Activated CD8-positive, alpha-beta T cell treated with anti-CD3 and anti-CD28 coated beads for 36 hours (primary cell): ENCODE measurements at regions not wholly inside any gene's neighbourhood (a gene's known extent, or its start where the extent isn't known, plus 50 kb on each side); places are given as distances from the start of the nearest gene placed in this dataset.

Experiments used
- ATAC-seq: fragments of 200-7000 bp; cut with Tn5 transposase; one replicate; pipeline ENCODE4 v1.10.0; 2021; ENCODE audit warnings: mild to moderate bottlenecking, moderate library complexity
- CTCF ChIA-PET: fragments of 350-600 bp; sonication (Branson Sonifier 250); formaldehyde crosslinking; loops from one replicate; lab custom pipeline; 2021; ENCODE audit warnings: antibody characterized with exemption; lab: Charles Lee
- POLR2A ChIA-PET: fragments of 350-600 bp; sonication (Branson Sonifier 250); formaldehyde crosslinking; loops from one replicate; lab custom pipeline; 2021; ENCODE audit warnings: antibody characterized with exemption; lab: Charles Lee
- DNase-seq: peaks from one replicate; pipeline ENCODE4 v3.0.0-alpha.2; 2020
- H3K27ac Mint-ChIP-seq: one replicate; pipeline ENCODE4 v1.8.0; 2021; ENCODE audit warnings: mild to moderate bottlenecking, mixed read lengths
- H3K27me3 Mint-ChIP-seq: one replicate; pipeline ENCODE4 v1.8.0; 2021; ENCODE audit warnings: mixed read lengths
- H3K36me3 Mint-ChIP-seq: one replicate; pipeline ENCODE4 v1.8.0; 2021; ENCODE audit warnings: low read depth, mixed read lengths
- H3K4me1 Mint-ChIP-seq: one replicate; pipeline ENCODE4 v1.8.0; 2021; ENCODE audit warnings: low read depth, mixed read lengths
- H3K4me3 Mint-ChIP-seq: one replicate; pipeline ENCODE4 v1.8.0; 2021; ENCODE audit warnings: mild to moderate bottlenecking, moderate library complexity, mixed read lengths
- H3K9me3 Mint-ChIP-seq: one replicate; pipeline ENCODE4 v1.8.0; 2021; ENCODE audit warnings: mixed read lengths
- intact Hi-C: fragments of 100-400 bp; cut with micrococcal nuclease; formaldehyde crosslinking; loops from one replicate; pipeline ENCODE4 v1.10.0; 2022
- TF ChIP-seq, protein P1 (sequence below): fragments of 200-600 bp; IDR thresholded peaks from one replicate; pipeline ENCODE4 v1.8.0; 2022; ENCODE audit warnings: antibody characterized with exemption, mild to moderate bottlenecking

DNA sequence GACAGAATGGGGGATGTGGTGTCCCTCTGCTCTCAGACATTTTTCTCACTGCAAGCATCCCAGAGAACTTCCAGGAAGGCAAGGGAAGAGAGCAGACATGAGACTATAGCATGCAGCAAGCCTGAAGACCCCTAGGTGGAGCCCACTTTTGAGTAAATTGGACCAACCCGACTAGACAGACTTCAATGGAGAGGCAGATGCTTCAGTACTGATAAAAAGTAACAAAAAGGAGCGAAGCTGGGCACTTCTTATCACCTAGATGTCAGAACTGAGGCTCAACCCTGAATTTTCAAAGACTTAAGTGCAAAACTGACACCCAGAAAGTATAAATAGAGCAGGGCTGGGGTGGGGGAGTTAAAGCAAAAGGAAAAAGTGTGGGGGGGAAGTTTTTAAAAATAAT, 130.8 kb downstream of the PMP22 start:
- no peaks in the 10 kb centered on the region for H3K9me3 Mint-ChIP-seq
- H3K4me1 Mint-ChIP-seq, result peaks cover 2% of the 10 kb centered on the region
- H3K27ac Mint-ChIP-seq, result no peak overlapping the region
- H3K4me3 Mint-ChIP-seq, result no peak overlapping the region
- TF ChIP-seq, protein P1, sequence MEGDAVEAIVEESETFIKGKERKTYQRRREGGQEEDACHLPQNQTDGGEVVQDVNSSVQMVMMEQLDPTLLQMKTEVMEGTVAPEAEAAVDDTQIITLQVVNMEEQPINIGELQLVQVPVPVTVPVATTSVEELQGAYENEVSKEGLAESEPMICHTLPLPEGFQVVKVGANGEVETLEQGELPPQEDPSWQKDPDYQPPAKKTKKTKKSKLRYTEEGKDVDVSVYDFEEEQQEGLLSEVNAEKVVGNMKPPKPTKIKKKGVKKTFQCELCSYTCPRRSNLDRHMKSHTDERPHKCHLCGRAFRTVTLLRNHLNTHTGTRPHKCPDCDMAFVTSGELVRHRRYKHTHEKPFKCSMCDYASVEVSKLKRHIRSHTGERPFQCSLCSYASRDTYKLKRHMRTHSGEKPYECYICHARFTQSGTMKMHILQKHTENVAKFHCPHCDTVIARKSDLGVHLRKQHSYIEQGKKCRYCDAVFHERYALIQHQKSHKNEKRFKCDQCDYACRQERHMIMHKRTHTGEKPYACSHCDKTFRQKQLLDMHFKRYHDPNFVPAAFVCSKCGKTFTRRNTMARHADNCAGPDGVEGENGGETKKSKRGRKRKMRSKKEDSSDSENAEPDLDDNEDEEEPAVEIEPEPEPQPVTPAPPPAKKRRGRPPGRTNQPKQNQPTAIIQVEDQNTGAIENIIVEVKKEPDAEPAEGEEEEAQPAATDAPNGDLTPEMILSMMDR, result no peak
- POLR2A ChIA-PET, result no interaction called here
- intact Hi-C loops, result no loop called here
- ATAC-seq (no peak), DNase-seq (no peak)
- no peaks in the 10 kb centered on the region for H3K36me3 Mint-ChIP-seq
- peaks cover 8% of the 10 kb centered on the region for H3K27me3 Mint-ChIP-seq
- CTCF ChIA-PET, result no interaction called here

DNA sequence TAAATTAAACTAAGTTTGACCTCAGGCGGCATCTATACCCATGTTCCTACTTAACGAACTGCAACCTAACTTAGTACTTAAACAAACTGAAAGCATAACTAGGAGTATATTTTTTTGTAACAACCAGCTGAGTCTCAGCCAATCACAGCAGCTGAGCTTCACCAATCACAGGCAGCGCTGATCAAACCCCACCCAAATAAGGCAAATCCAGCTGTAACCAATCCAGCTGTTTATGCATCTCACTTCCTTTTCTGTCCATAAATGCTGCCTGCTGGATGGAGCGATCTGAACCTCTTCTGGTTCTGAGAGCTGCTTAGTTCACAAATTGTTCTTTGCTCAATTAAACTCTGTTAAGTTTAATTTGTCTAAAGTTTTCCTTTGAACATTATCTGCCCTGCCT, 131.3 kb downstream of the PMP22 start:
- Mint-ChIP-seq H3K4me1 (peaks cover 2% of the 10 kb centered on the region), H3K36me3 (no peaks in the 10 kb centered on the region), H3K4me3 (no peak overlapping the region), H3K27me3 (peaks cover 12% of the 10 kb centered on the region), H3K27ac (no peak overlapping the region), H3K9me3 (no peaks in the 10 kb centered on the region)
- TF ChIP-seq, protein P1, result no peak
- ChIA-PET CTCF (no interaction called here), POLR2A (no interaction called here)
- ATAC-seq (no peak), DNase-seq (no peak)
- intact Hi-C loops, result no loop called here

DNA sequence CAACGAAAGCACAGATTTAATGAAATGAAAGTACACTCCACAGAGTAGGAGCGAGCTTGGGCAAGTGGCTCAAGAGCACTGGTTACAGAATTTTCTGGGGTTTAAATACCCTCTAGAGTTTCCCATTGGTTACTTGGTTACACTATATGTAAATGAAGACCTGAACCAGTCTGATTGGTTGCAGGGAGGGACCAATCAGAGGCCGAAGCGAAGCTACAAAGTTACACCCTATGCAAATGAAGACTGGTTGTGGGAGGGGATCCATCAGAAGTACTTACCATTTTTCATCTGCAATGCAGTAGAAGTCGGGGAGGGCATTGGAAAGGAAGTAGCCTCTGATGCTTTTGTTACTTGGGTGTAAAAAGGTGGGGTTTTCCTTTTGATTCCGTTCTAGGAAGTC, 132.0 kb downstream of the PMP22 start:
- DNase-seq, result no peak
- Mint-ChIP-seq H3K4me3 (no peak overlapping the region), H3K27ac (no peak overlapping the region), H3K36me3 (no peaks in the 10 kb centered on the region), H3K27me3 (peaks cover 12% of the 10 kb centered on the region), H3K9me3 (no peaks in the 10 kb centered on the region), H3K4me1 (peaks cover 2% of the 10 kb centered on the region)
- CTCF ChIA-PET, result no interaction called here
- TF ChIP-seq, protein P1, result no peak
- ATAC-seq, result no peak
- POLR2A ChIA-PET, result interaction anchor here (0.6 kb wide), 1 partner anchor 330 kb away, joined by 3 read pairs; no protein-coding TSS in a partner anchor
- intact Hi-C loops, result no loop called here

DNA sequence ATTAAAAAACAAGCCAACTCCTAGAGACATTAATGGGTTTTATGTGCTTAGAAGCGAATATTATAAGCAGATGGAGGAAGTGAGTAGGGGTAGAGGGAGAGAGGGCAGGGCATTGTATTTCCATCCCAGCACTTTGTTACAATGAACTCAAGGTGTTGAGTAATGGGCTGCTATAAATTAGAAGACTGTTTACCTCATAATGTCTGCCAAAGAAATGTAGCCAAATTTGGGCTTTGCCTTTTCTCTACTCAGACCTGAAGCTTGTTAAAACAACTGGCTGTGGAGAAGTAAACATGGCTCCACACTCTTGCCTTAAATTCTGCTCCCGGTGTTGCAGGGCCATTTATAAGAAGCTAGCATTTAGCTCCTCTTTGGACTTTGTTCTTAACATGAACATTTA, 134.7 kb downstream of the PMP22 start:
- intact Hi-C loops, result no loop called here
- H3K4me3 Mint-ChIP-seq, result no peak overlapping the region
- no peaks in the 10 kb centered on the region for H3K9me3 Mint-ChIP-seq
- no peak overlapping the region for H3K27ac Mint-ChIP-seq
- TF ChIP-seq, protein P1, result no peak
- peaks cover 12% of the 10 kb centered on the region for H3K27me3 Mint-ChIP-seq
- no peaks in the 10 kb centered on the region for H3K4me1 Mint-ChIP-seq
- ChIA-PET CTCF (no interaction called here), POLR2A (no interaction called here)
- ATAC-seq (no peak), DNase-seq (no peak)
- no peaks in the 10 kb centered on the region for H3K36me3 Mint-ChIP-seq

DNA sequence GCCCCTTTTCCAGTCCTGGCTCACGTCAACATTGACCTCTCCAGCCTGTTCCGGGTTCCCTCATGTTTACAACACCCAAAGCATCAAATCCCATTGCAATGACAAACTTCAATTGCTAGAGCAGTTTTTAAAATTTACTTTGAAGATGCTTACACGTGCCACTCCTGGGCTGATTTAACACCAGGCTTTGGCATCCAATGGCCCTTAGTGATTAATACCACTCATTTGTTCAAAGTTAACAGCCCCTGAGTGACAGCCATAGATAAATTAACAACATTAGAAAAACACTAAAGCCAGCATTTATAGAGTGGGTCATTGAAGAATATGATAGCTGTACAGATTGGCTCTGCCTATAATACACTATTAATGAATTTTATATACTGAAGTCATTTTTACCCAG, 135.1 kb downstream of the PMP22 start:
- Mint-ChIP-seq H3K4me1 (no peaks in the 10 kb centered on the region), H3K36me3 (no peaks in the 10 kb centered on the region), H3K27me3 (peaks cover 12% of the 10 kb centered on the region), H3K9me3 (no peaks in the 10 kb centered on the region), H3K27ac (no peak overlapping the region), H3K4me3 (no peak overlapping the region)
- no peak for DNase-seq
- CTCF ChIA-PET, result no interaction called here
- POLR2A ChIA-PET, result no interaction called here
- no peak for ATAC-seq
- intact Hi-C loops, result no loop called here
- TF ChIP-seq, protein P1, result no peak
